ENCODE measurements at regions not wholly inside any gene's neighbourhood (a gene's known extent, or its start where the extent isn't known, plus 50 kb on each side); places are given as distances from the start of the nearest gene placed in this dataset.

- no peak overlapping the region for H4K8ac ChIP-seq (ENCODE audit: low read depth, low read length)
- no peak overlapping the region for H2BK5ac ChIP-seq (ENCODE audit: low read length)
- H3K18ac ChIP-seq (ENCODE audit: low read length) = no peak overlapping the region
- DNase-seq (ENCODE audit: low spot score) = no peak
- H3K27me3 ChIP-seq (ENCODE audit: control insufficient read depth in 3 of 3, insufficient read depth in 3 of 3, low read depth in 1 of 3, low read length in 3 of 3) = peaks cover 0 to 65% (median 2%) of the 10 kb centered on the region in 3 experiments
- no peak overlapping the region for H2BK12ac ChIP-seq (ENCODE audit: low read length)
- no peak overlapping the region for H3K4me3 ChIP-seq (ENCODE audit: low read length in 2 of 2)
- H2BK15ac ChIP-seq (ENCODE audit: low read length) = no peak overlapping the region
- H3K23ac ChIP-seq (ENCODE audit: low read depth, low read length, poor library complexity) = no peak overlapping the region
- H3K36me3 ChIP-seq (replicated peaks in 1 of 2; ENCODE audit: control insufficient read depth in 2 of 2, insufficient read depth in 2 of 2, low read length in 2 of 2) = no peaks in the 10 kb centered on the region
- no peak overlapping the region for H2AK5ac ChIP-seq (ENCODE audit: low read depth, low read length)
- H3K79me1 ChIP-seq (ENCODE audit: low read depth, low read length) = no peaks in the 10 kb centered on the region
- H4K91ac ChIP-seq (ENCODE audit: low read depth, low read length, poor library complexity) = no peak overlapping the region
- H3K4me1 ChIP-seq (ENCODE audit: control insufficient read depth in 2 of 2, insufficient read depth in 1 of 2, low read depth in 1 of 2, low read length in 2 of 2) = peaks cover 10 to 25% of the 10 kb centered on the region in 2 donors
- no peak overlapping the region for H3K4me2 ChIP-seq (ENCODE audit: insufficient read depth, low read length, poor library complexity, severe bottlenecking)
- no peak overlapping the region for H3K4ac ChIP-seq (ENCODE audit: low read length)
- no CpG with 5 or more reads among the region's 4 CpGs for whole genome bisulfite sequencing, 2 donors (ENCODE audit: extremely low coverage in 2 of 2, insufficient read length in 2 of 2, insufficient replicate concordance in 1 of 2)
- H3K9me3 ChIP-seq (replicated peaks in 1 of 2; ENCODE audit: control insufficient read depth in 2 of 2, insufficient read depth in 1 of 2, low read depth in 1 of 2, low read length in 2 of 2) = no peaks in the 10 kb centered on the region
- H3K27ac ChIP-seq (replicated peaks; ENCODE audit: low read length) = no peak overlapping the region
- H2BK120ac ChIP-seq (ENCODE audit: low read depth, low read length) = no peak overlapping the region
- no peak overlapping the region for H2AFZ ChIP-seq (ENCODE audit: low read length)
- H3K9ac ChIP-seq (ENCODE audit: low read depth, low read length, poor library complexity) = no peak overlapping the region
- H3K14ac ChIP-seq (ENCODE audit: low read length) = no peak overlapping the region
These were observed 157.1 kb downstream of the TLE1 start for GRCh38 chr9:81532251-81532650.

GRCh38 chr9:81531511-81531910 is 157.8 kb downstream of the TLE1 start:
- no CpG with 5 or more reads among the region's 6 CpGs for WGBS, 2 donors (ENCODE audit: extremely low coverage in 2 of 2, insufficient read length in 2 of 2, insufficient replicate concordance in 1 of 2)
- Histone ChIP-seq H4K91ac (ENCODE audit: low read depth, low read length, poor library complexity) (no peak overlapping the region), H4K8ac (ENCODE audit: low read depth, low read length) (no peak overlapping the region), H2AFZ (ENCODE audit: low read length) (no peak overlapping the region), H3K18ac (ENCODE audit: low read length) (no peak overlapping the region), H3K14ac (ENCODE audit: low read length) (no peak overlapping the region), H2BK15ac (ENCODE audit: low read length) (no peak overlapping the region), H3K9me3 (replicated peaks in 1 of 2; ENCODE audit: control insufficient read depth in 2 of 2, insufficient read depth in 1 of 2, low read depth in 1 of 2, low read length in 2 of 2) (no peaks in the 10 kb centered on the region), H3K4ac (ENCODE audit: low read length) (no peak overlapping the region), H2BK120ac (ENCODE audit: low read depth, low read length) (no peak overlapping the region), H3K9ac (ENCODE audit: low read depth, low read length, poor library complexity) (no peak overlapping the region), H2BK5ac (ENCODE audit: low read length) (no peak overlapping the region), H3K4me3 (ENCODE audit: low read length in 2 of 2) (no peak overlapping the region), H2BK12ac (ENCODE audit: low read length) (no peak overlapping the region), H2AK5ac (ENCODE audit: low read depth, low read length) (peak overlapping the region; percentile 66), H3K36me3 (replicated peaks in 1 of 2; ENCODE audit: control insufficient read depth in 2 of 2, insufficient read depth in 2 of 2, low read length in 2 of 2) (no peaks in the 10 kb centered on the region), H3K27ac (replicated peaks; ENCODE audit: low read length) (no peak overlapping the region), H3K79me1 (ENCODE audit: low read depth, low read length) (no peaks in the 10 kb centered on the region), H3K4me1 (ENCODE audit: control insufficient read depth in 2 of 2, insufficient read depth in 1 of 2, low read depth in 1 of 2, low read length in 2 of 2) (peaks cover 7 to 18% of the 10 kb centered on the region in 2 donors), H3K4me2 (ENCODE audit: insufficient read depth, low read length, poor library complexity, severe bottlenecking) (no peak overlapping the region), H3K27me3 (ENCODE audit: control insufficient read depth in 3 of 3, insufficient read depth in 3 of 3, low read depth in 1 of 3, low read length in 3 of 3) (peaks cover 0 to 63% (median 2%) of the 10 kb centered on the region in 3 experiments), H3K23ac (ENCODE audit: low read depth, low read length, poor library complexity) (no peak overlapping the region)
- DNase-seq (ENCODE audit: low spot score) = no peak

GRCh38 chr9:81530846-81531245 is 158.5 kb downstream of the TLE1 start:
- no peak overlapping the region for H3K18ac ChIP-seq (ENCODE audit: low read length)
- no peak overlapping the region for H3K4ac ChIP-seq (ENCODE audit: low read length)
- H3K9ac ChIP-seq (ENCODE audit: low read depth, low read length, poor library complexity) = no peak overlapping the region
- H3K36me3 ChIP-seq (replicated peaks in 1 of 2; ENCODE audit: control insufficient read depth in 2 of 2, insufficient read depth in 2 of 2, low read length in 2 of 2) = no peaks in the 10 kb centered on the region
- H3K4me1 ChIP-seq (ENCODE audit: control insufficient read depth in 2 of 2, insufficient read depth in 1 of 2, low read depth in 1 of 2, low read length in 2 of 2) = peaks cover 2 to 12% of the 10 kb centered on the region in 2 donors
- H2BK120ac ChIP-seq (ENCODE audit: low read depth, low read length) = no peak overlapping the region
- H2BK15ac ChIP-seq (ENCODE audit: low read length) = no peak overlapping the region
- no peak overlapping the region for H3K4me3 ChIP-seq (ENCODE audit: low read length in 2 of 2)
- no peak overlapping the region for H3K23ac ChIP-seq (ENCODE audit: low read depth, low read length, poor library complexity)
- no peak overlapping the region for H2AK5ac ChIP-seq (ENCODE audit: low read depth, low read length)
- no peak overlapping the region for H2BK12ac ChIP-seq (ENCODE audit: low read length)
- no CpG with 5 or more reads among the region's 4 CpGs for WGBS, 2 donors (ENCODE audit: extremely low coverage in 2 of 2, insufficient read length in 2 of 2, insufficient replicate concordance in 1 of 2)
- DNase-seq (ENCODE audit: low spot score) = no peak
- no peak overlapping the region for H3K14ac ChIP-seq (ENCODE audit: low read length)
- no peak overlapping the region for H2BK5ac ChIP-seq (ENCODE audit: low read length)
- H4K8ac ChIP-seq (ENCODE audit: low read depth, low read length) = no peak overlapping the region
- no peaks in the 10 kb centered on the region for H3K79me1 ChIP-seq (ENCODE audit: low read depth, low read length)
- no peak overlapping the region for H3K4me2 ChIP-seq (ENCODE audit: insufficient read depth, low read length, poor library complexity, severe bottlenecking)
- H3K27ac ChIP-seq (replicated peaks; ENCODE audit: low read length) = no peak overlapping the region
- peaks cover 0 to 68% (median 2%) of the 10 kb centered on the region in 3 experiments for H3K27me3 ChIP-seq (ENCODE audit: control insufficient read depth in 3 of 3, insufficient read depth in 3 of 3, low read depth in 1 of 3, low read length in 3 of 3)
- H2AFZ ChIP-seq (ENCODE audit: low read length) = no peak overlapping the region
- H3K9me3 ChIP-seq (replicated peaks in 1 of 2; ENCODE audit: control insufficient read depth in 2 of 2, insufficient read depth in 1 of 2, low read depth in 1 of 2, low read length in 2 of 2) = peaks cover 0 to 3% of the 10 kb centered on the region in 2 donors
- no peak overlapping the region for H4K91ac ChIP-seq (ENCODE audit: low read depth, low read length, poor library complexity)

- Histone ChIP-seq H3K4ac (ENCODE audit: low read length) (no peak overlapping the region), H3K4me3 (ENCODE audit: low read length in 2 of 2) (no peak overlapping the region), H2AFZ (ENCODE audit: low read length) (no peak overlapping the region), H4K91ac (ENCODE audit: low read depth, low read length, poor library complexity) (no peak overlapping the region), H2AK5ac (ENCODE audit: low read depth, low read length) (no peak overlapping the region), H3K9ac (ENCODE audit: low read depth, low read length, poor library complexity) (no peak overlapping the region), H2BK15ac (ENCODE audit: low read length) (no peak overlapping the region), H3K36me3 (replicated peaks in 1 of 2; ENCODE audit: control insufficient read depth in 2 of 2, insufficient read depth in 2 of 2, low read length in 2 of 2) (no peaks in the 10 kb centered on the region), H3K23ac (ENCODE audit: low read depth, low read length, poor library complexity) (no peak overlapping the region), H3K4me2 (ENCODE audit: insufficient read depth, low read length, poor library complexity, severe bottlenecking) (no peak overlapping the region), H3K27me3 (ENCODE audit: control insufficient read depth in 3 of 3, insufficient read depth in 3 of 3, low read depth in 1 of 3, low read length in 3 of 3) (peaks cover 0 to 69% (median 2%) of the 10 kb centered on the region in 3 experiments), H2BK12ac (ENCODE audit: low read length) (no peak overlapping the region), H4K8ac (ENCODE audit: low read depth, low read length) (no peak overlapping the region), H3K79me1 (ENCODE audit: low read depth, low read length) (no peaks in the 10 kb centered on the region), H3K27ac (replicated peaks; ENCODE audit: low read length) (no peak overlapping the region), H2BK120ac (ENCODE audit: low read depth, low read length) (no peak overlapping the region), H3K14ac (ENCODE audit: low read length) (no peak overlapping the region), H3K4me1 (ENCODE audit: control insufficient read depth in 2 of 2, insufficient read depth in 1 of 2, low read depth in 1 of 2, low read length in 2 of 2) (peaks cover under 1 to 7% of the 10 kb centered on the region in 2 donors), H3K9me3 (replicated peaks in 1 of 2; ENCODE audit: control insufficient read depth in 2 of 2, insufficient read depth in 1 of 2, low read depth in 1 of 2, low read length in 2 of 2) (peaks cover 0 to 3% of the 10 kb centered on the region in 2 donors), H3K18ac (ENCODE audit: low read length) (no peak overlapping the region), H2BK5ac (ENCODE audit: low read length) (no peak overlapping the region)
- no peak for DNase-seq (ENCODE audit: low spot score)
- WGBS, 2 donors (ENCODE audit: extremely low coverage in 2 of 2, insufficient read length in 2 of 2, insufficient replicate concordance in 1 of 2) = no CpG with 5 or more reads among the region's 5 CpGs
These were observed 159.0 kb downstream of the TLE1 start for GRCh38 chr9:81530310-81530810.
